ENCODE measurements at regions not wholly inside any gene's neighbourhood (a gene's known extent, or its start where the extent isn't known, plus 50 kb on each side); places are given as distances from the start of the nearest gene placed in this dataset.
"Not testable (repeated sequence)": the region's sequence is repeated elsewhere in the genome, so short reads cannot be mapped to it uniquely, and the experiment has no call there.

- DNase-seq: no peak
Observed at GRCh38 chr6:144480473-144480872, 195.3 kb downstream of the UTRN start.

- no peak for DNase-seq
Observed at GRCh38 chr6:144481527-144481926, 196.4 kb downstream of the UTRN start.

- peak in 1 of 2 experiments; percentile 8 for DNase-seq
Observed at GRCh38 chr6:144482142-144482541, 197.0 kb downstream of the UTRN start.

- DNase-seq: no peak
Observed at GRCh38 chr6:144485531-144485930, 200.4 kb downstream of the UTRN start.

- no peak for DNase-seq
Observed at GRCh38 chr6:144488590-144488989, 203.5 kb downstream of the UTRN start.

- DNase-seq: no peak
Observed at GRCh38 chr6:144493035-144493910, 208.1 kb downstream of the UTRN start.

- not testable (repeated sequence) for DNase-seq
Observed at GRCh38 chr6:144495076-144495475, 209.9 kb downstream of the UTRN start.

- DNase-seq: no peak
Observed at GRCh38 chr6:144497650-144498049, 212.5 kb downstream of the UTRN start.

- no peak for DNase-seq
Observed at GRCh38 chr6:144500892-144501291, 215.8 kb downstream of the UTRN start.

GRCh38 chr6:144505214-144505613 lies 220.1 kb downstream of the UTRN start:
- DNase-seq: not testable (repeated sequence)

GRCh38 chr6:144506051-144506450 lies 220.9 kb downstream of the UTRN start:
- not testable (repeated sequence) for DNase-seq

- not testable (repeated sequence) for DNase-seq
Observed at GRCh38 chr6:144507772-144508312, 222.7 kb downstream of the UTRN start.

GRCh38 chr6:144510859-144511258 lies 225.7 kb downstream of the UTRN start:
- no peak for DNase-seq

GRCh38 chr6:144515761-144516160 lies 230.6 kb downstream of the UTRN start:
- no peak for DNase-seq

- no peak for DNase-seq
Observed at GRCh38 chr6:144519426-144519825, 234.3 kb downstream of the UTRN start.

- DNase-seq: no peak
Observed at GRCh38 chr6:144528743-144529425, 243.7 kb downstream of the UTRN start.

- DNase-seq: no peak
Observed at GRCh38 chr6:144530118-144530517, 245.0 kb downstream of the UTRN start.

- not testable (repeated sequence) for DNase-seq
Observed at GRCh38 chr6:144532238-144532637, 247.1 kb downstream of the UTRN start.

- DNase-seq: no peak
Observed at GRCh38 chr6:144534180-144534579, 249.0 kb downstream of the UTRN start.

GRCh38 chr6:144535630-144536029 lies 250.5 kb downstream of the UTRN start:
- no peak for DNase-seq

GRCh38 chr6:144536079-144536478 lies 250.9 kb downstream of the UTRN start:
- no peak for DNase-seq

GRCh38 chr6:144543006-144543871 lies 258.1 kb downstream of the UTRN start:
- DNase-seq: no peak

All from NCI-H1930 (cell line).